SKM-1 (cell line): ENCODE measurements at regions not wholly inside any gene's neighbourhood (a gene's known extent, or its start where the extent isn't known, plus 50 kb on each side); places are given as distances from the start of the nearest gene placed in this dataset.
A peak's percentile ranks its signal among the peaks of the same experiment; 100 is the strongest.

Experiments
- DNase-seq: peaks from one replicate; lab custom pipeline; 2025; ENCODE audit not compliant: unreplicated experiment; lab: John Stamatoyannopoulos, UW

GRCh38 chr15:39227001-39227400 is 353.9 kb upstream of the THBS1 start:
- no peak for DNase-seq

- DNase-seq, result no peak
Measured at GRCh38 chr15:39228889-39229288, 352.0 kb upstream of the THBS1 start.

- no peak for DNase-seq
Measured at GRCh38 chr15:39230205-39230907, 350.5 kb upstream of the THBS1 start.

DNA sequence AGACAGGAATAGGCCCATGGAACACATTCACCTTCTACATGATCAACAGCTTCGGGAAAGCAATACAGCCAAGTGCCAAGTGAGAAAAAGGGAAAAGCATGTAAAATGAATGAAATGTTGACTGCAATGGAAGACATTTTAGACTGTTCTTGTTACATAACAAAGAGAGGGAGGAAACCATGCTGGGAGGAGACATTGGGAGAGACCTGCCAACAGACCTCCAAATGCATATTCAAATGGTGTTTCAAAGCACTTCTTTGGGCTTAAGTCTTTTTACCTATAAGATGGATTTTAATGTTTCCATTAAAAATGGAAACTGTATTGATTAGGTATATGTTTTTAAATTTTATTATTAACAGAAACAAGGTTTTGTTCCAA is 350.0 kb upstream of the THBS1 start:
- DNase-seq, result no peak

- DNase-seq, result no peak
Measured at GRCh38 chr15:39232512-39232911, 348.4 kb upstream of the THBS1 start.

- peak; percentile 60 for DNase-seq
Measured at GRCh38 chr15:39235084-39235795, 345.6 kb upstream of the THBS1 start.

DNA sequence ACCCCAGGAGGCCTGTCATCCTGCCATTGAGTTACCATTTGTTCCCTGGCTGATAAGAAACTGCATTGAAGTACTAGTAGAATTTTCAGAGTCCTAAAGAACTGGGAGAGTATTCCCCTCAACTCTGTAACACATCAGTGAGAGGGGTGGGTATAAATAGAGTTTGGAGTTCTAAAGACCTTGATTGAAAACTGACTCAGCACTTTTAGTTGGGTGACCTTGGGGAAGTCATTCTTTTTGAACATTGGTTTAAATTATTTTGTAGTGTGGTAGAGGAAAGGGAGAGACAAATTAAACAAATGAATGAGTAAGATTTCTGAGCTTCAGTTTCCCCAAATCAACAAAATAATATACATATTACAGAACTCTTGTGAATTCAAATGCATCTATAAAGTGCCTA is 344.5 kb upstream of the THBS1 start:
- no peak for DNase-seq

- no peak for DNase-seq
Measured at GRCh38 chr15:39238443-39238842, 342.4 kb upstream of the THBS1 start.

DNA sequence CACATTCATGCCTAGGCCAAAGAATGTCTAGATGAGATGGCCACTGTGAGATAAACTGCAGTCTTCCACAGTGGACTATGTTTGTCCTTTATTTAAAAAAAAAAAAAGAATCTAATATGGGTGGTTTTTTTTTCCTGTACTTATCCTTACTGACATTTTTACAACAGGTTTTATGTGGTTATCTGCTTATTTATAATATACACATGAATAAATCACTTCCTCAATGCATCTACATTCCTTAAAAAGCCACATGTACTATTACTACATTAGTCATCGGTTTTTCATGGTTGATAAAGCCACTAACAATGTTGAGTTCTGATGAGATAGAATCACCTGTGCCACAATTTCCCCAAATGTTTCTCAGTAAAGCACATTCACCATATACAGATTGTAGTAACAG is 341.3 kb upstream of the THBS1 start:
- DNase-seq, result no peak

DNA sequence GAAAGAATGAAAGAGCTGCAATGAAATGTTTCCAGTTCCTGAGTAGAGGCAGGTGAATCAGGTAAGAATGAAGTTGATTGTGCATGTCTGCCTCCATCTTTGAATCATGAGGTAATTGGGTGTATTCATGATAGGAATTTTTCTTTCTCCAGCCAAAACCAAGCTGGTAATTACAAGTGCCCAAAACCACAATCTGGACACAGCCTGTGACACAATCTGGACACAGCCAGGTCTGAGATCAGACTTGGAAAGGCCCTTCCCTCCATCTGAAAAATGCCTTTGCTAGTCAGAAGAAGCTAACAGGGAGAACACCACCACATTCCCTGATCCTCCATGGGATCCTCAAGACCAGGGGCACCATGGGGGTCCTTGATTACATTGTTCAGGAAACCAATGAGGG is 338.5 kb upstream of the THBS1 start:
- no peak for DNase-seq

- DNase-seq, result no peak
Measured at GRCh38 chr15:39243396-39243795, 337.5 kb upstream of the THBS1 start.

DNA sequence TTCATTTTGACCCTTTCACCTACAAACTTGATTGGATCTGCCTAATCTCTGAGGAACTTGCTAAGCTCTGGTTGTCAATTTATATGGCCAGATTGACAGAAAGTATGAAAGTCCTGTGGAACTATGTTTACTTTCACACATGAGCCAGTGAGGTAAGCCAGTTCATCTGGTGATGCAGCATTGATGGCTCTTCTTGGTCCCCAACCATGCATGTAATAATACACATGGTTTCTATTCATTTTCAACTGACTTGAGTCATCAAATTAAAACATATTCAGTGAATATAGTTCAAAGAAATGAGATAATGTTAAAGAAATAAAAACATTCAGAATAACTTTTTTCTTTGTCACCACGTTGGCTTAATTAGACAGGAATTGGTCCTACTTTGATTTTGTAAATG is 336.1 kb upstream of the THBS1 start:
- no peak for DNase-seq

DNA sequence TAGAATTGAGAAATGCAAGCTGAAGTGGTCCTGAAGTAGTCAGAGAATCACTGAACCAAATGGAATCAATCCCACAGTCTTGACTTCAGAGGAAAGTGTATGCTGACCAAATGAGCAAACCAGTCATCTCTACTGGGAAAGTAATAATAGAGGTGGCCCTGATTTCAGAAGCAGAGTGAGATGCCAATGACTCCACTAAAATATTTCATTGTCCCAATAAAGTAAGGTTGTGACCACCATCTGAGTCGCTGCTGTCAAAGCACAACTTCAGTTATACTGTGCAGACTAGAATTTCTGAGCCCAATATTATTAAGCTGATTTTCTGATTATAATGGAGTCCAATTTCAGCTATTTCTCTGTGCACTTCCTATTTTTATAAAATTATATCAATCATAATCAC is 334.4 kb upstream of the THBS1 start:
- DNase-seq, result no peak

DNA sequence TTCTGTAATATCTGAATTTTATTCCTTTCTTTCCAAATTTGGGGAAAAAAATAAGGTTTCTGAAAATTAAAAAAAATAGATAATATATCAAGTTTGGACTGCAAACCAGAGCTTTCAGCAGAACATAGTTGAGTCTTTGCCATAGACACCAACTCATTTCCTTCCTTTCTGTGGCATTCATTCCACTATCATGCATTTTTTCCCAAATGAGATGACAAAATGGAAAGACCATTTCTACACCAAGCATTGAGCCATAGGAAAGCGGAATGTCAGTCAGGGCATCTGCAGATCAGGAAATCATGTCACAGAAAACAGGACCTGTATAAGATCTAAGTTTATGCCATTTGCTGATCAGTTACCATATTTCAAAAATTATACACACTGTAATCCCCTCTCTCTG is 333.3 kb upstream of the THBS1 start:
- no peak for DNase-seq

GRCh38 chr15:39248204-39248603 is 332.7 kb upstream of the THBS1 start:
- DNase-seq, result no peak

GRCh38 chr15:39250001-39250400 is 330.9 kb upstream of the THBS1 start:
- DNase-seq, result no peak

- no peak for DNase-seq
Measured at GRCh38 chr15:39250460-39251186, 330.3 kb upstream of the THBS1 start.

GRCh38 chr15:39251413-39252133 is 329.3 kb upstream of the THBS1 start:
- DNase-seq, result no peak

DNA sequence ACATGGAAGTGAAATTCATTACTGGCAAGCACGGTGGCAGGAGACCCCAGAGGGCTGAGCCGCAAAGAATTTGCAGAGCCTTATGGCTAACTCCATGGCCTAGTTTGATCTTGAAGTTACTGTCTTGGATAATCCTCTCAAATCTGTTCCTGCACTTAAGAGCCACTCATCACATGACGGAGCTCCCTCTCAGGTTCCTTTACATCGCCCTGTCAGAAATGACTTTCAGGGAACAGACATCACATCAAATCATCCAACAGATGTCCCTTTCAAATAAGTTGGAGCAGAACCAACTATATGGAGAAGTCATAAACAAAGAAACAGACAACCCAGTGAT is 328.8 kb upstream of the THBS1 start:
- no peak for DNase-seq

DNA sequence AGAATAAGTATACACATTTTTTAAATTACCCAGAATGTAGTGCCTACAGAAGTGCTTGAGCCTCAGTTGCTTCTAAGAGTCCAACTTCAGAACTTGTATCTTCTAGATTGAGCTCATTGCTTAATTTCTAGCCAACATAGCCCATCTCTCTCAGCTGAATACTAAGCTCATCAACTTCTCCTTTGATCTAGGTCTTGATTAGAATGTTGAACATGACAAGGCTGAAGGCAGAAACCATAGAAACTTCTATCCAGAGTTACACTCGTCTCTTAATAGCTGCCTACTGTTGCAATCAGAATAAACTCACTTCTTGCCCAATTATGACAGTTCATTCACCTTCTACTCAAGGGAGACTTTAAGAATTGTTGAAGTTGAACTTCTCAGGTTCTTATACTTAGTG is 327.3 kb upstream of the THBS1 start:
- no peak for DNase-seq

DNA sequence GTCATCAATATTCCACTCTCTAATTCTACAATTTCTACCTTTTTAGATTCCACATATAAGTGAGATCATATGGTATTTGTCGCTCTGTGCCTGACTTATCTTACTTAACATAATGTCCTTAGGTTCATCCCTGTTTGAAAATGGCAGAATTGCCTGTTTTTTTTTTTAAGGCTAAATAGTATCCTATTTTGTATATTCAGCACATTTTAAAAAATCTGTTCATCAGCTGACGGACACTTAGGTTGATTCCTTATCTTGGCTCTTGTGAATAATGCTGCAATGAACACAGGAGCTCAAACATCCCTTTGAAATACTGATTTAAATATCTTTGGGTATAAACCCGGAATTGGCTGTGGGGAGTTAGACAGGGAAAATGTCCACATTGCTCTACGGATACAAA is 326.7 kb upstream of the THBS1 start:
- DNase-seq, result no peak

DNA sequence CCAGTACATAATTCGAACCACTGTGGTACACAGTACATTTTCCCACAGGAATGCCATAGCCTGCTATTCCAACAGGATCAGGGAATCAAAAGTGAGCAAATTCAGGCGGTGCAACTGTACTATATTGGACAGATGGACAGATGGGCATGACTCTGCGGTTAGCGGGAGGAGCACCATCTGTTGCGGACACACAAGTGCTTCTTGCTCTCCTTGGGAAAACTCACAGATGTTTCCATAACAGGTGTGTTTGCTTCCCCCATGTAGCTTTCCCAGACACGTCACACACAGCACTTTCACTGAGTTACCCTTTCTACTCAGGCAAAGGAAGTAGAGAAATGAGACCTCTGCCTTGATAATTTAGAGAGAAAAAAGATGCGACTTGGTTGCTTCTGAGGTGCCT is 325.1 kb upstream of the THBS1 start:
- no peak for DNase-seq
